HuH-7 (cell line): ENCODE measurements at regions not wholly inside any gene's neighbourhood (a gene's known extent, or its start where the extent isn't known, plus 50 kb on each side); places are given as distances from the start of the nearest gene placed in this dataset.

Experiments
- DNase-seq: peaks from one replicate; pipeline ENCODE4 v3.0.0; 2011; ENCODE audit warnings: low spot score

- DNase-seq, result no peak
Observed at GRCh38 chr10:111515706-111516105, 438.9 kb downstream of the ADRA2A start.

GRCh38 chr10:111516144-111516543 lies 439.3 kb downstream of the ADRA2A start:
- no peak for DNase-seq

DNA sequence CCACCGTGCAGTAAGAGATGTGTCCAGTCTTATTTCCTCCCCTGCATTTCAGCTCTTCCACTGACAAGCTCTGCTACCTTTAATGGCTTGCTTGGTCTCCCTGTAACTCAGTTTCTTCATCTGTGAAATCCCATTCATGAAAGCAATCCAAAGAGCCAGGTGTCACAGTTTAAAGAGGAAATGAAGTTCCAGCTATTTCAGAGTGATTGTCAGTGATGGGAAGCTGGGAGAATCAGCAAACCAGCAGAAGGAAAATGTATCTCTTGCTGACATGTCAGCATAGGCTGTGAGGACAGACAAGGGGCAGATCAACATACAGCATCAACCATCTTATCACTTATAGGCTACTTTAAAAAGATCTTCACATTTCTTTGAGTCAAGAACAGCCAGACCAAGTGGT lies 445.3 kb downstream of the ADRA2A start:
- DNase-seq, result no peak

DNA sequence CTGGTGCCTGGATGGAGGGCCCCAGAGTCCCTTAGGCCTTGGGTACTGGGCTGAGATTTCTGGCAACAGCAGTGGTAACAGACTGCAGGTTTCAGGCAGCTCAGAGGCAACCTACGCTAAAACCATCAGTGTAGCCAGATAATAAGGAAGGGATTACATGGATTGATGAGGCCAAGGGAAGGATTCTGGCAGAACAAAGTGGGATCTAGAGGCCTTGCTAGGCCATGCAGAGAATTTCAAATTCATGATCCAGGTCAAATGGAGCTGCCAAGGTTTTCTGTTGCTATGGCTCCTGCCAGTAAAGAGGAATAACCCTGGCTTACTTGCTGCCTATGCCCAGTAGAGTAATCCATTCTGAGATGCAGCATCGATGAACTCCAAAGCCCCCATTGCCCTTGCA lies 445.7 kb downstream of the ADRA2A start:
- DNase-seq, result no peak

DNA sequence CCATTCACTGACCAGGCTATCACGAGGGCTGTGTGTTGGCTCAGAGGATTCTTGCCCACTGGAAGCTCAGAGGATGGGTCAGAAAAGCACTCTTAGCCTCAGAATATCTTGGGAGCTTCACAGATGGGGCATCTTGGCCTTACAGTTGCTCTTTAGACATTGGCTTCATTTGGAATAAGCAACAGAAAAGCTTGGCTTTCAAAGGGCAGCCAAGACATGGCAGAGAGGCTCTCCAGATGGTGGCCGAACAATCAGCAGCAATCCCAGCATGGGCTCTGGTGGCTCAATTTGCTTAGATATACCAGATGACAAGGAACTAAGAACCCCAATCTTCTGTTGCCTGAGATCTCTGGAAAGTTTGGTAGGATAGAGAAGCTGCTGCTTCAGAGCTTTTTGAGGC lies 446.2 kb downstream of the ADRA2A start:
- no peak for DNase-seq

GRCh38 chr10:111524134-111524533 lies 447.3 kb downstream of the ADRA2A start:
- no peak for DNase-seq

- DNase-seq, result no peak
Observed at GRCh38 chr10:111525696-111526095, 448.9 kb downstream of the ADRA2A start.

DNA sequence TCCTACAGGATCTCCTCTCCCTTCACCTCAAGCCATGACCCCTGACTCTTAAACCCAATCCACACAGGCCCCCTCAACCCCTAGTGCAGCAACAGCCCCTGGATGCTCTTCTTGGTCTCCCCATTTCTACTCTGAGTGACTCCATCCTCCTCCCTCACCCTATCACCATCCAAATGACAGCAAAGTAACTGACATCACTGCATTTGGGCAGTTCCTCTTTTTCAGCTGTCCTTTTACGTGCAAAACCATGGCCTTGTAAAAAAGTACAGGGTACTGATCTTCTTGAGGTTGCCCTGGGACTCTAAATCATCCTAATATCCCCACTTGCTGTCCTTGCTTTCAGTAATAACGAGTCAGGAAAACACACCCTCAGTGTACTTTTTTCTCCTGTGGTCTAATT lies 454.9 kb downstream of the ADRA2A start:
- no peak for DNase-seq

DNA sequence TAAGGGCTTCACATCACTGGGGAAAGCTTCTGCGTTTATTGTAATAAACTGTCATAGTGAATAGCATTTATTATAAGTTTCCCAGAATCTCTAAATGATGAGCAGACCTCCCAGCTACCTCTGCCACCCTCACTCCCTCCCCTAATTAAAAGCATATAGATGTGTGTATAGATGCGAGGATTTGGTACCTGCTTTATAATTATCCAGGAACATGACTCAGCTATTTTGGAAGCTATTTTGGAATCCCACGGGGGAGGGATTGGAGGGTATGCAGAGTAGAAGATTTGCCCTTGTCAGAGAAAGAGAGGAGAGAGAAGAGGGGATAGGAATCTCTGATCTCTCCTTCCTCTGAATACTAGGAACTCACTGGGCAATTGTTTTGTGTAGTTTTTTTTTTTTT lies 455.3 kb downstream of the ADRA2A start:
- no peak for DNase-seq

GRCh38 chr10:111539246-111539645 lies 462.4 kb downstream of the ADRA2A start:
- no peak for DNase-seq

GRCh38 chr10:111543854-111544253 lies 467.0 kb downstream of the ADRA2A start:
- DNase-seq, result no peak

GRCh38 chr10:111545861-111546605 lies 469.2 kb downstream of the ADRA2A start:
- DNase-seq, result no peak

GRCh38 chr10:111548084-111548726 lies 471.4 kb downstream of the ADRA2A start:
- no peak for DNase-seq

- DNase-seq, result no peak
Observed at GRCh38 chr10:111551001-111551400, 474.2 kb downstream of the ADRA2A start.

- DNase-seq, result peak; percentile 5
Observed at GRCh38 chr10:111556666-111557065, 479.8 kb downstream of the ADRA2A start.

GRCh38 chr10:111558211-111558610 lies 481.4 kb downstream of the ADRA2A start:
- no peak for DNase-seq

DNA sequence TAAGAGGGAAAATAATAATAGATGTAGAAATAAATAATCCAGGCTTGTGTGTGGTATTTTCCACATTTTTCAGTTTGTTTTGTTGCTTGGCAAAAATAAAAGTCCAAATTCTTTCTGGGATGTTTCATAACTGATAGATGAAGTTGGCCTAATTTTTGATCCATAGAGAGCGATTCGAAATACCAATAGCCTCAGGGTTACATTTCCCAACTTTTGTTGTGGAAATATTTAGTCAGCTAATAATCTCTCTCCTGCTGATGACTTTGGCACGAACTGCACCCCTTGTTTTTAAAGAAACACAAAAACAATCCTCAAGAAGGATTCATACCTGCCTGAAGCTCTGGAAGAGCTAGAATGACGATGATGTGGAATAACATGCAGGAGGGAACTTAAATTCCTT lies 483.2 kb downstream of the ADRA2A start:
- no peak for DNase-seq

- DNase-seq, result no peak
Observed at GRCh38 chr10:111561124-111561523, 484.3 kb downstream of the ADRA2A start.

GRCh38 chr10:111565542-111565941 lies 488.7 kb downstream of the ADRA2A start:
- no peak for DNase-seq

DNA sequence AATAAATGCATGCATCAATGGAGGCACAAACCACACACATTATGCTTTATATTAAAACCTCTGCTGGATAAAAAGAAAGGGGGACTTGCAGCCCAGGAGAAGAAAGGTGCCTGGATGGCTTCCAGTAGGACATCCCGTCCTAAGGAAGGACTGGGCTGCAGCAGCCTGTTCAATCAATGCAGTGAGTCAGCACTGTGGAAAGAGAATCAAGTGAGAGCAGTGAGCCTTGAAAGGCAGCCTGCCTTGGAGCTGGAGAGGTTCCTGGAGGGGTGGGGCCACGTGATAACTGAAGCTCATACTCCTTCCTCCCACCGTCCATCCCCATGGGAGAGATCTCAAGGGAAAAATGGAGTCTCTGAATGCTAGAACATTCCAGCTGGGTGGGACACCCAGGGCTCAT lies 501.2 kb downstream of the ADRA2A start:
- DNase-seq, result no peak

DNA sequence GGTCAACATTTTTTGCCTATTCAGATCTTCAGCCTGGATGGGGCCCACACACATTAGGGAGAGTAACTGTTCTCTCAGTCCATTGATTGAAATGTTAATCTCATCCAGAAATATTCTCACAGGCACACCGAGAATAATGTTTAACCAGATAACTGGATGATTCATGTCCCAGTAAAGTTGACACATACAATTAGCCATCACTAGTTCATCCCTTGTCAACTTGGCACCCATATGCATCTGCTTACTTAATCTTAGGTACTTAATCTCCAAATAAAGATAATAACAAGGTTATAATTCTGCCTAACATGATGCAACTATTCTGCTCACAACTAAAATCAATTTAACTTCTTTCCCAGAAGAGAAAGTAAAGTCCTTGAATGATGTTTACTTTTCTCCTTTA lies 502.6 kb downstream of the ADRA2A start:
- no peak for DNase-seq

- no peak for DNase-seq
Observed at GRCh38 chr10:111590703-111591102, 513.9 kb downstream of the ADRA2A start.

DNA sequence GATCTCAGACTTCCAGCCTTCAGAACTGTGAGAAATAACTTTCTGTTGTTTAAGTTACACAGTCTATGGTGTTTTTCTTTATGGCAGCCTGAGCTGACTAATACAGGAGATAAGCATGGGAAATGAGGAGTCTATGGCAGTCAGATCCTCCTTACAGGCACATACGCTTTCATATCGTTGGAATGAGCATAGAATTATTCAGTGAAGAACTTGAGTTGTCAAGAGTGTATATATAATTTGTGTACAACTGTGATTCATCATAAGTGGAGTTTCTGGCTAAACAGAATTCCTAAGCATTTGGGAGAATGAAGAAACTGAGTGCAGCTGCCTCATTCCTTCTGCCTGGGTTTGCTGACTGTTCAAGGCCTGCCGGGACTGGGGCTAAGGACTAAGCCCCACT lies 516.7 kb downstream of the ADRA2A start:
- no peak for DNase-seq

GRCh38 chr10:111595173-111595572 lies 518.3 kb downstream of the ADRA2A start:
- no peak for DNase-seq
